ENCODE measurements at regions not wholly inside any gene's neighbourhood (a gene's known extent, or its start where the extent isn't known, plus 50 kb on each side); places are given as distances from the start of the nearest gene placed in this dataset.

DNA sequence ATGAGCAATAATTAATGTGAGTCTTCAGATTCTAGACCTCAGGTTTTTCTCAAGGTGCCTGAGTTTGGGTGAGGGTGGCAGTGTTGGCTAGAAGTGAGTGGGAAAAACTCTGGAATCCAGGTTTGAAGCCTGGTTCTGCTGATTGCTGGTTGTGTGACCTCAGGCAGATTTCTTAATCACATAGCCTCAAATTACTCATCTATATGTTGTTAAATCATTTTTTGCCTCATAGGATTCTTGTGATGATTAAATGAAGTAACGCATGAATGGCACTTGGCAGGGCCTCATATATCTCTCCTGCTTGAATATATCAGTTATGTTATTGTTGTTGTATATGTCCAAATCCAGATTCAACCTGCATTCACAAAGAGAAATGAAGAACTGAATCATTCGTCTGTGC is 60.5 kb downstream of the NR2F2 start:
- no peak for DNase-seq

DNA sequence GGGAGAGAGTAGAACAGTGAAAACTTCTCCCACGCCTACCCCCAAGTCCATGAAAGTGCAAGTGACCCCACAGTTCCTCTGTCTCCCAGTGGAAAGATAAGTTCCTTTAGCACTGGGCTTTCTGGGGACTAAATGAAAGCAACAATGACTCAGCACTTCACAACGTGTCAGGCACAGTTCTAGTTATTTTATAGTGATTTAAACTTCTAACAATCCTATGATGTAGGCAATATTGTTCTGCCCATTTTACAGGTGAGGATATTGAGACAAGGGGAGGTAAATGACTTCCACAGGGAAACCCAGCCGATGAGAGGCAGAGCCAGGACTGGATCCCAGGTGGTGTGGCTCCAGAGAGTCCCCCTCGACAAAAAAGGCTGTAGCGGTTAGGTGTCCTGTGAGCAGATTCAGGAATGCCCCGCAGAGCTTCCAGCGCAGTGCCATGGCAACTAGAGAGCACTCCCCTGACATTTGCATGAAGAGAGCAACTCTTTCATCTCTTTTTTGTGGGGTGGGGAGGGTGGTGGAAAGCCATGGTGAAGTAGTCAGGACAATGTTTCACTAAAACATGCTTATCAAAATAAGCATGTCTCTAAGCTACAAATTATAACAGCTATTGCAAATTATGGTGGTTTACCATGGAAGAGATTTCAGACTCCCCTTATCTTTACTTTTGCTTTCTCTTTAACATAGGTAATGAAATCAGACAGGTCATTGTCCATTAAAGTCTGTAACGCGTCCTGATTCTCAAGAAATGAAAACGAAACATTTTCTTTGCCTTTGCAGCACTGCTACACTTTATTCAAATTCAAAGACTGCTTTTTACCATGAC is 62.1 kb downstream of the NR2F2 start:
- no peak for DNase-seq

DNA sequence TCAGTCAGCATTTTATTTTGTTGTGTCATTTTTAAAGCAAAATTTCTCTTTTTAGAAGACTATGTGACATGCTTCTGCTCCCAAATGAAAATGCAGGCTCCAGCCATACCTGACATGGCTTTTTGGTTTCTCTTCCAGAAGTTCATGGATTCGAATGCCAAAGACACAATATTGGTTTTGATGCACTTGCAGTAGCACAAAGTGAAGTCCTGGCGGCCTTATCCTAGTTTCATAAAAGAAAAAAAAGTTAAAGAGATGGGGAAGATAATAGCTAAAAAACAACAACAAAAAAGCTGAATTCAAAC is 62.7 kb downstream of the NR2F2 start:
- no peak for DNase-seq

DNA sequence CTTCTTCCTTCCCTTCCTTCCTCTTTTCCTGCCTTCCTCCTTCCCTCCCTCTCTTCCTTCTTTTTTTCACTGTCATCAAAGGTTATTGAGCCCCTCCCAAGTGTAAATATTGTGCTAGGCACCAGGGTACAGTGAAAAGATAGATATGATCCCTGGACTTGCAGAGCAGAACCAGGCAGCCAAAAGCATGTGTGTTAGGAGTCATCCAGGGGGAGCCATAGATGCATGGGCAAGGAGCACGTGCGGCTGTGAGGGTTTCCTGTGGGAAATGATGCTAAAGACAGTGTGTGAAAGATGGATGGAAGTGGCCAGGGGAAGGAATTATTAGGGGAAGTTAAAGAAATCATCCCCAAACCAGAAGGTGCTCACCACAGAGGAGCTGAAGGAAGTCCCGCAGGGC is 65.2 kb downstream of the NR2F2 start:
- no peak for DNase-seq

DNA sequence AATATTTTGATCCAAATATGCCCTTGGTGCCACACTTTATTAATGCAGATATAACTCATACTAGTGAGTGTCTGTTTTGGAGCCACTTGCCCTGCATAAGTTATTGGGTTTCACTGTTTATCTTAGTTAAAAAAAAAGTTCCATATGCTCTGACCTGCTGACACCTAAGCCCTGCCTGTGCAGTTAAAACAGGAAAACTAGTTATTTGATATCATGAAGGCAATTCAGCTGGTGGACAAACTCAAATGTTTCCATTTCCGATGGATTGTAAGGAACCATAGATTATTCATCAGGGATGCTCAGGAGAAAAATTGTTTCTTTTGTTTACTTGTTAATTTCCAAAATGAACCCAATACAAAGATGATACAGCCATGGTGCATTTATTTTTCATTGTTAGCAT is 68.3 kb downstream of the NR2F2 start:
- DNase-seq: no peak

DNA sequence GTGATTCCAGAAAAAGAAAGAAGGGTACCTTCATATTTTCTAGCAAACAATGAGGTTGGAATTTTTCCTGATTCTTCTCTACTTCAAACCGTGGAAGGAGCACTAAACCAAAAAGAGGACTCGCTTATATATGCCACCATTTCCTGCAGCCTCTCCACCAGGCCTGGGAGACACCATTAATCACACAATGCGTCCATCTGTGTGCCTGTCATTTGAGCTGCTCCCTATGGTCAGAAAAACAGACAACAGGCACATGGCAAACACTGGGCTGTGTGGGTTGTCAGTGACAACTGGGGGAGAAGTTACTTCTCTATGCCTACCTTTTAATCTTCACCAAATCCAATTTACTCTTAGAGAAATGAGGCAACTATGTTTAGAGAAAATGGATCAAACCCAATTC is 71.9 kb downstream of the NR2F2 start:
- no peak for DNase-seq

DNA sequence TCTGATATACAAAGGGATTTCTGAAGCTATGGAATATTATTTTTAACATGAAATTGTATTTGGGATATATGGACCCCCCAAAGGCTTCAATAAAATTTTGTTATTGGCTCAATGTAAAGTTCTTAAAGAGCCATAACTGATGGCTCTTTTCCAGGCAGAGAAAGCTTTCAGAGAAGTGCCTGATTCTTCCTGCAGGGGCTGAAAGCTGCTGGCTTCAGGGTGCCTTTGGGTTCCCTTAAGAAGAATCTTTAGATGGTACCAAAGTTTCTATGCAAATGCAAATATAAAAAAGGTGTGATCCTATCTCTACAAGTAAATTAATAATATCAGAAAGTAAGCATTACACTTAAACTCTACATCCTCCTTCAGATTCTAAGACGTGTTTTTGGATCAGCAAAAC is 72.6 kb downstream of the NR2F2 start:
- no peak for DNase-seq

DNA sequence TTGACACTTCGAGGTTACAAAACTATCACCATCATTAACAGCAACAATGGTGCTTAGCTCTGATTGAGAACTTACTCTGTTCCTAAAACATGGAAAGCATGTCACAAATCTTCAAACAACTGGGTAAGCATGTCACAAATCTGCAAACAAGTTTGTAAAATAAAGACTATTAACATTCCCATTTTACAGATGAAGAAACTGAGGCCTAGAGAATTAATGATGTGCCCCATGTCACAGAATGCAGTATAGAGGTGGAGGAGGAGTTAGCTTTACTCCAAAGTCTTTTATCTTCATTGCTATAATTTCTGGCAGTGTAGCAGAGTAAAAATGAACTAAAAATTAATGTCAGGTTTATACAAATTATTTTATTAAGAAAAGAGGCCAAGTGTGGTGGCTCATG is 73.4 kb downstream of the NR2F2 start:
- DNase-seq: no peak

DNA sequence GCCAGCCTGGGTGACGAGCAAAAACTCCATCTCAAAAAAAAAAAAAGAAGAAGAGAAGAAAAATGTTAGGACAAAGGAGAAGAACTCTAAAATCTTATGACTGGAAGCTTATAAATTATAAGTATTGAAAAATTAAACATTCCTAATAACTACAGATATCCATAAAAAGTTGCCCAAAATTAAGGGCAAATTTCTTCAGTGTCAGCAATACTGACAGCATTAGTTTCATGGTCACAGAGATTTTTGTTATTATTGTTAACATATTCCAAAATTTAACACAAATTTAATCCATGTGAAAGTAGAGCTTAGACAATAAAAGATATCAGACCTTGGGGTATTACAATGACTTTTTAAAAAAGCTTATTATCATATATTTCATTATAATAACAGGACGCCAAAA is 74.1 kb downstream of the NR2F2 start:
- no peak for DNase-seq

DNA sequence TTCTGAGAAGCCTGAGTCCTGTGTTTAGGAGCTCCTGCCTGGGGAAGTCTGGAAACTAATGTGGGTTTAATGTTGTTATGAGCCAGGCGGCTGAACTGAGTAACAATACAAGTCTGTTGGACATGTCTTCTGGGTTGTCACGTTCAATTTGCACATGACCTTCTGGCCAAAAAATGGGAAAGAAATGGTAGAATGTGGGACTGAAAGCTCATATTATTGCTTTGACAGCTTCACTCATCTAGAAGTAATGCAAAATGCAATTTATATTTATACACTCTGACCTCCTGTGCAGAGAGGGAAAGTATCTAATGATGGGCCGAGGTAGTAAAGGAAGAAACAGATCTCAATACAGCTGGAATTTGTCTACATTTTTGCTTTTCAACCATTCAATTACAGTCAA is 75.8 kb downstream of the NR2F2 start:
- DNase-seq: no peak

DNA sequence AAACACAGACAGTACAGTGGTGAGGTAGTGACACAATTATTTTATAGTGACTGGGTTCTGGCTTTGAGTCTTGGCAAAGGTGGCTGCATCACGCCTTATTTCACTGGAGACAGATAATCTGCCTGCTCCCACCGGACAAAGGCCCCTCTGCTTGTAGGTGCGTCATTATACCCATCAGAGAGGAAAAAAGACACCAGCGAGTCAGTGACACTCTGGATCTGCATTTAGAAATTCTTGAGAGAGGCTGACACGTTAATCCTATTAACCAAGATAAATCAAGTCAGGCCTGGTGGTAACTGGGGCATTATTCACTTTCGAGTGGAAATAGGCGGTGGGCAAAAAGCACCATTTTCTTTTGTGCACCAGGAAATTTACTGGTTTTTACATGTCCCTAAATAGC is 76.2 kb downstream of the NR2F2 start:
- no peak for DNase-seq

DNA sequence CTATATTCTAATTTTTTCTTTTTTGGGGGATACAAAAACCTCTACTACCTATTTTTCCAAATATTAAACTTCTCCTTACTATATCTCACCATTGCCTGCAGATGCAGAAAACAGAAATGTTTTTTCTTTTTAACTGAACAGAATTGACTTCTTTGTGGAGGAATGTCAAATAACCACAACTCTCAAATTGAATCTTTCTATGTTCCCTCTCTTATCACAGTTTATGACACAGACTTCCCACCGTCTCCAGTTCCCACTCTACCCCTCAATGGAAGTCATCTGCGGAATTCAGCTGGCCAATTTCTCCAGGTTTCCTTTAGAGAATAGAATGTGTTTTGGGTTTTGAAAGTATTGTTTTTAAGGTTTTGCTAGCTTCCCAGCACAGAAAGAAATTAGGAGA is 77.0 kb downstream of the NR2F2 start:
- DNase-seq: no peak

DNA sequence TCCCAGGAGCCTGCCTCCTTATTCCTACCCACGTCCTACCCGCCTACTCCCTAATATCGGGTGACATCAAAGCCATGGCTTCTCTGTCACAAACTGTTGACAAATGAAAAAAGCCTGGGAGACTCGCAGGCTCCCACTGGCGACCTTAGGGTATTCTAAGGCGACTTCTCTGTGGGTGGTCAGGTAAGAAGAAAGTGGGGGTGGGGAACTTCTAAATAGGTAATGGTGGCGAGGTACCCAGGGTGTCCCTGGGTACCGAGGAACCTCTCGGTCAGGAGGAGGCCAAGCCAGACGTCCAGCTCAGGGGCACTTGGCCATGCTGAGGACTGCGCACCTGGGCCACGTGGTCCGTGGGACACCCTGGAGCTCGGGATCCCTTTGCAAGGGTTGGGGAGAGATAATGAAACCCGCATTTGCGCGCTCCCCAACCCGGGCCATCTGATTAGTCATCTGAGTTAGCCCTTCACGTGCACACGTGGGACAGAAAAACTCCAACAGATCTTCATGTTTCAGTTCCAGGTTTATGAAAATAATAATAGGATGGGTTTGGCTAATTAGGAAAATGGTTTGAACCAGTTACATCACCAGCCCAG is 78.2 kb downstream of the NR2F2 start:
- DNase-seq: no peak

DNA sequence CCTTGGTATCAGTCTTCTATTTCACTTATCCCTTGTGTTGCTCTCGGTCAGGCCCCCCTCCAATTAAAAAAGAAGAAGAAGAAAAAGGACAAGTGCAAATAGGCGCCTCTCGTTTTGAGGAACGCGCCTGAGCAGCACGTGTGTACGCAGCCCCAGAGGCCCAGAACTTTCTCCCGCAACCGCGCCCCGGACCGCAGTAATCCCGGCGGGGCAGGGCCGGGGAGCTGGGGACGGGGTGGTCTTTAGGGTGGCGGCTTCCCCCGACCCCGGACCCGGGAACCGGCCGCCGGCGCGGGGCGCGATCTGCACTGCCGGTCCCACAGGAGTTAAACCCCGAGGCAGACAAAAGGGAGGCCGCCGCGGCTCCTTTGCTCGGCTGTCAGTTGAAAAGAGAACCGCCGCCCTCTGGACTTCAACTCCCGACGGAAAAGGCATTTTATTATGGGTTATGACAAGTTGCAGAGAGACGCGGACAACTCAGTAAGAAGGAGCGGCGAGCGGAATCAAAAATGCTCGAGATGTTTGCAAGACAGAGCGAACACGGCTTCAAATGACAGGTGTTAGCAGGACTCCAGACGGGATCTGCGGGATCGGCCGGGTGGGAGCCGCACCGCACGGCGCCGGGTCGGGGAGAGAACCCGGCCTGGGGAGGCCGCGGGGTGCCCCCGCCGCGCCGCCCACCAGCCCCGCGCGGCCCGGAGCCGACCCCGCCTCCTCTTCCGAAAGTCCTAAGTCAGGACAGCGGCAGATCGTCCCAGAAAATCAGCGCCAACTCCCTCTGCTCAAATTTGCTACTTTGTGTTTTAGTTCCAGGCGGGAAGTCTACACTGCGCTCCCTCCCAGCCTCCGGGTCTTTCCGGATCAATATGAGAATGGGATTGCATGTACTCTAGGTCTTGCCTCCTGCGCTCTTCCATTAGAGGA is 79.0 kb downstream of the NR2F2 start:
- no peak for DNase-seq

DNA sequence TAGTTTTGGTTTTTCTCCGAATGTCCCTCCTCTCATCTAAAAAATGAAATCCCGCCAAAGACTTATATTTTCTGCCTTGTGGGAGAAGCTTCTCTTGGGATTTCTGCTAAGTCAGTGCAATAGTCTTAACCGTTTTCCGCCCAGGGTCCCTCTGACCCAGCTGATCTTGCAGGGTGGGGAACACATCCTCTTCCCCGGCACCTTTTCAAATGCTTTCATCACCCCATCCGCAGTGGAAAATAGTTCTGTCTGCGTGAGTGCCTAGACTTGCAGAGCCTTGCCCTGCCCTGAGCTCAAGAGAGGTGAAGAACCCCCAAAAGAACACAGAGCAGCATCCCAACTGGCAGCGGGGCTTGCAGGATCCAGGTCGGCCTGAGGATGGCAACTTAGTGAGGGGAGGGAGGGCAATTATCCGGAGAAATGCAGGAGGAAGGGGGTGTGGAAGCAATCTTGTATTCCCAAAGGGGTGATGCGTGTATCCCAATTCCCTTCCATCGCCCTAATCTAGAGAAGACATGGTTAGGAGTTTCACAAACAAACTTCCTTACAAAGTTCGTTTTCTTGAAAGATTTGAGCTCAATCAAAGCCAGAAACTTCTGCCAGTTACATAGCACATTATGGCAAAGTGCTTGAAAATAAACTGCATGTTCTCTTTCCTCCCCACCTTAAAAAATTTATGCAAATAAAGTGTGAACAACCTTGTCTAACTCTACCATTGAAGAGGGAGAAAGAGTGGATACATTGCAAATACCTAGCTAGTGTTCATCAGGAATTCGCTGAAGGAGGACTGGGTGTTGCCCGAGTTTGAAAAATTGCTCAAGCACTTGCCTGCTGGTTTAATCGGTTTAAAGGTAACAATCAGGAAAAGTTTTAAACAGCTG is 79.9 kb downstream of the NR2F2 start:
- no peak for DNase-seq

DNA sequence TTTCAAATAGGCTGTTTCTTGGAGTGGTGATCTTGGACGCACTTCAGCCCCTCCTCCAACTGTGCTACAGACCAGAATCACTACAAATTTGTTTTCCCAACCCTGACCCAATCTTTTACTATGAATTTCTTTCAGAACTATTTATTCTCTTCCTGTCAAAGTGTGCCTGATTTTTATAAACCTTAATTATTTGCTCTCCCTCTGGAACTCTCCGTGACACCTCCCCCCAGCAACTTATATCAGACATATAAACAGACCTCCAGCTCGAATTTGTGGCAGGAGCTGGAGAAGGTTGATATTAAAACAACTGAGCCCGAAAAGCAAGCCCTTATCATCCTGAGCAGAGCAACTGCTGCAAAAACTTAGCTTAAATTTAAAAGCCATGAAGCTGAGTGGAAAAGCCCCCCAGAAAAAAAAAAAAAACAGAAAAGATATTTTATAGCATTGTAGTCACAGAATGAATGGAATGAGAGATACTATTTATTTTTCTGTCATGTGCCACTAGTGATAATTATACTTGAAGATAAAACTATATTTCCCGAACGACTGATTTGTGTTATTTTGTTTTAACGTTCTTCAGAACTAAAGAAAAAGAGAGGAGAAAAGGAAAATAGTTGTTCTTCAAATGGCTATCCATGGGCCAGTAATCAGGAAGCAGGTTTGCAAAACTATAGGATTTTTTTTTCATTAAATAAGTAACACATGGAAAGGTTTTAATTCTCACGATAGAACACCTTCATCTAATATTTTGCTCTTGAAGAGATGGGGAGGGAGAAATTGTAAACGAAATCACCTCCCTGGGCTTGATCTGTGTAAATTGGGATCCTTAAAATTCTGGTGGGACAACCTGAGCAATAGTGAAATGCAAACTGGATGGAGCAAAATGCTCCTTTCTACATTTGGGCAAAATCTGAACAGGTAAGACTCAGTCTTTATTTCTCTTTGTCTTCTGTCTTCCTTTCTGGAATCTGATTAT is 80.8 kb downstream of the NR2F2 start:
- no peak for DNase-seq

DNA sequence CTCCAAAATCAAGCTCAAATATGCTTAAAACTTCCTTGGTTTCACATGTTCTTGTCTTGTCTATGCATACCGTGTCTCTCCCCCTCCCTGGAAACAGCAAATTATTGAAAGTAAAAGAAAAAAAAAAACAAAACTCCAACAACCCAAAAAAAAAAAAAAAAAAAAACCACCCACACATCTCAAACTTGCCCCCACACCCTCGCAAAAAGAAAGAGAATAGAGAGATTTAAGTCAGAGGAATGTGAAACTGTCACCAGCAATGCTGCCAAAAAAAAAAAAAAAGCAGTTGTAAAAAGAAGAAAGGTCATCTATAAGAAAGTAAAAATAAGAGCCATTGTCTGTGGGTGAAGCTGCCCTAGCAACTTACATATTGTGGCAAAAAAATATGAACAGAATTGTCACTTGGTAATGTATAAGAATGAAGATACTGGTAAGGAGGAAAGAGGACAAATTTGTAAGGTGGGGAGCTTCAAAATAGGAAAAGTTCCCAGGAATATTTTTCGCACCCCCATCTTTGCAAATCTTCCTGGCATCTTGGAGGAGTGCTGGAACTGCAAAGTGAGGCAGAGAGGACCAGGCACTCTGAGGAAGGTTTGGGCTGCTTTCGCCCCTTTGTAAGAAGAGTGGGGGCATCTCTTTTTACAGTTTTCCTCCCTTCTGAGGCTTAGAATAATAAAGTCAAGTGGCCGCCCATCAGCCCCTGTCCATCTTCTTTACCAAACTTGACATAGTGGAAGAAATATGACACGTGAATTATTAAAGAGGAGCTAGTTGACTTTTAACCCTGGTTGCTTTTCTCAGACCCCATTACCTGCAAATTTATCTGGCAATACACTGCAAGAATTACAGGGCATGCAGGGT is 81.8 kb downstream of the NR2F2 start:
- no peak for DNase-seq

DNA sequence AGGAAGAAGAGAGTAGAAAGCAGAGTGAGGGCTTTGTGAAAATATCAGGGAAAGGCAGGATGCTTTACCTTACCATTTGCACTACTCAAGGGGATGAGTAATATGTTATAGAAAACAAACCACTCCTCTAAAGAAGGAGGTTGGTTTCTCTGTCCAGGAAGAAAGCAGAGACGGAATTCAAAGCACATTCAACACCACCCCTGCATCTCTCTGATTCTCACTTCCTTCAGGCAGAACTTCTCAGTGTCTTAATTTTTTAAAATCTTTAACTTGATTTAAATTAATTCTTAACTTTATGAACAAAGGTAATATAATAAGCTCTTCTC is 82.4 kb downstream of the NR2F2 start:
- no peak for DNase-seq

DNA sequence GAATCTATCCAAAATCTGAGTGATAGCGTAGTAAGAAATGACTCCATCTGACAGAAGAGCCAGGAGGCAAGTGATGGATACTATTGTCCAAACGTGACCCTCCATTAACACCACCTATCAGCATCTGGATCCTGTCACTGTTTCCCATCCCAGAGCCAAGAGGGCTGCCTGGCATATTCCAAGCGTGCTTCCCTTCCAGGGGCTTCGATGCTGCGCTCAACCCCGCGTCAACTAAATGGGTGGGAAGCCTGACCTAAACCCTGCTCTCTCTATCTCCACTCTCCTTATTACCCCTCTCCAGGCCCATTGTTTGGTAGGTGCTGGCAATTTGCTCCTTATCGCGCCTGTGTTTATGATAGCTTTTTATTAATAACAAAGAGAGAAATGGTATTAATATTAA is 83.2 kb downstream of the NR2F2 start:
- no peak for DNase-seq

DNA sequence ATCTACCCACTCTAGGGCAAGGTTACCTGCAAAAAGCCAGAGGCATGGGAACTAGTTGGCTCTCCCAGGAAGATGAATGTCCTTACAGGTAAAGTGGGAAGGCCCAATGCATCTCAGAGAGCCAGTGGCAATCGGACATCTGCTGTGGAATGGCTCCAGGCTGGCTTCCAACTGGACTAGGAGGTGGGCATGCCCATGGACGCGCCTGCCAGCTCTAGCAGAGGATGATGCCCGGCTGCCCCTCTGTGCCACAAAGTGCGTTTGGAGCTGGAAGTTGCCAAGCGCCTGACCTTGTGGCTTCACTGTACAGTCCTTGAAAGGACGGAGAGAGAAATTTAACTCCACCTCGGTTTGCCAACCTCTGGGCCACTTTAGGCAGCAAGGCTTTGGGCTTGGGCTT is 84.4 kb downstream of the NR2F2 start:
- DNase-seq: no peak
